H9 (cell line): ENCODE measurements at regions not wholly inside any gene's neighbourhood (a gene's known extent, or its start where the extent isn't known, plus 50 kb on each side); places are given as distances from the start of the nearest gene placed in this dataset.

Source experiments
- DNase-seq: peaks from one replicate; pipeline ENCODE4 v3.0.0-alpha.2; 2017
- H2AFZ ChIP-seq: one replicate; pipeline ENCODE4 v1.6.1; 2013; ENCODE audit warnings: mild to moderate bottlenecking, low read length, control low read depth, moderate library complexity
- H2AK5ac ChIP-seq: 2 replicates; pipeline ENCODE4 v1.6.1; 2013; ENCODE audit warnings: low read length, control low read depth, mixed read lengths; ENCODE audit not compliant: insufficient read length
- H2BK120ac ChIP-seq: one replicate; pipeline ENCODE4 v1.6.1; 2013; ENCODE audit warnings: low read depth, mild to moderate bottlenecking, low read length, control low read depth, inconsistent platforms; ENCODE audit not compliant: poor library complexity, severe bottlenecking
- H2BK12ac ChIP-seq: 2 replicates; pipeline ENCODE4 v1.6.1; 2013; ENCODE audit warnings: low read length, control low read depth, mixed read lengths, low read depth; ENCODE audit not compliant: insufficient read length
- H2BK15ac ChIP-seq: 2 replicates; pipeline ENCODE4 v1.6.1; 2013; ENCODE audit warnings: low read depth, low read length, control low read depth
- H2BK20ac ChIP-seq: one replicate; pipeline ENCODE4 v1.6.1; 2013; ENCODE audit warnings: low read depth, mild to moderate bottlenecking, low read length, control low read depth, inconsistent platforms; ENCODE audit not compliant: poor library complexity, severe bottlenecking
- H2BK5ac ChIP-seq: 2 replicates; pipeline ENCODE4 v1.6.1; 2013; ENCODE audit warnings: low read length, control low read depth, mixed read lengths; ENCODE audit not compliant: insufficient read length
- H3K14ac ChIP-seq: 2 replicates; pipeline ENCODE4 v1.6.1; 2013; ENCODE audit warnings: low read length, control low read depth; ENCODE audit not compliant: insufficient read depth
- H3K18ac ChIP-seq: 2 replicates; pipeline ENCODE4 v1.6.1; 2013; ENCODE audit warnings: low read depth, mild to moderate bottlenecking, mixed read lengths, low read length, control low read depth; ENCODE audit not compliant: insufficient read length
- H3K23ac ChIP-seq: 2 replicates; pipeline ENCODE4 v1.6.1; 2013; ENCODE audit warnings: low read length, control low read depth, mixed read lengths, low read depth; ENCODE audit not compliant: insufficient read length
- H3K23me2 ChIP-seq: 2 replicates; pipeline ENCODE4 v1.6.1; 2013; ENCODE audit warnings: low read depth, mild to moderate bottlenecking, mixed read lengths, low read length, control low read depth; ENCODE audit not compliant: insufficient read length, poor library complexity, severe bottlenecking
- H3K27ac ChIP-seq: 2 replicates; pipeline ENCODE4 v1.5.1; 2013; ENCODE audit warnings: low read length, control low read depth, mixed read lengths, low read depth; ENCODE audit not compliant: insufficient read length
- H3K27me3 ChIP-seq: 2 replicates; pipeline ENCODE4 v1.6.1; 2013; ENCODE audit warnings: low read length, control low read depth, inconsistent platforms; ENCODE audit not compliant: insufficient read depth
- H3K4ac ChIP-seq: 2 replicates; pipeline ENCODE4 v1.6.1; 2013; ENCODE audit warnings: low read depth, mild to moderate bottlenecking, control low read depth, inconsistent platforms, low read length, moderate library complexity
- H3K4me1 ChIP-seq: 2 replicates; pipeline ENCODE4 v1.6.1; 2013; ENCODE audit warnings: low read length, control low read depth, inconsistent platforms; ENCODE audit not compliant: insufficient read depth
- H3K4me2 ChIP-seq: 2 replicates; pipeline ENCODE4 v1.6.1; 2013; ENCODE audit warnings: low read length, control low read depth, mixed read lengths; ENCODE audit not compliant: insufficient read length, insufficient read depth
- H3K56ac ChIP-seq: 2 replicates; pipeline ENCODE4 v1.6.1; 2013; ENCODE audit warnings: low read depth, mild to moderate bottlenecking, mixed read lengths, low read length, control low read depth; ENCODE audit not compliant: insufficient read length
- H3K79me1 ChIP-seq: 2 replicates; pipeline ENCODE4 v1.6.1; 2013; ENCODE audit warnings: low read depth, mild to moderate bottlenecking, moderate library complexity, low read length, control low read depth, inconsistent platforms; ENCODE audit not compliant: insufficient read depth, poor library complexity, severe bottlenecking
- H3K79me2 ChIP-seq: 2 replicates; pipeline ENCODE4 v1.6.1; 2013; ENCODE audit warnings: low read length, control low read depth, inconsistent platforms; ENCODE audit not compliant: insufficient read depth
- H3K9ac ChIP-seq: 2 replicates; pipeline ENCODE4 v1.6.1; 2013; ENCODE audit warnings: low read length, control low read depth, mixed read lengths; ENCODE audit not compliant: insufficient read length; ENCODE audit errors: extremely low read depth
- H3K9me3 ChIP-seq: one replicate; pipeline ENCODE4 v1.6.1; 2013; ENCODE audit warnings: low read depth, low read length, inconsistent platforms; ENCODE audit not compliant: control insufficient read depth
- H3T11ph ChIP-seq: one replicate; pipeline ENCODE4 v1.6.1; 2013; ENCODE audit warnings: mild to moderate bottlenecking, low read length, control low read depth, inconsistent platforms
- H4K20me1 ChIP-seq: one replicate; pipeline ENCODE4 v1.6.1; 2013; ENCODE audit not compliant: control insufficient read depth, insufficient read length, insufficient read depth
- H4K5ac ChIP-seq: 2 replicates; pipeline ENCODE4 v1.6.1; 2013; ENCODE audit warnings: low read depth, mild to moderate bottlenecking, mixed read lengths, low read length, control low read depth; ENCODE audit not compliant: insufficient read length
- H4K8ac ChIP-seq: replicated peaks from 2 replicates; pipeline ENCODE4 v1.6.1; 2013; ENCODE audit warnings: low read length, control low read depth, mixed read lengths, low read depth; ENCODE audit not compliant: insufficient read length
- H4K91ac ChIP-seq: 2 replicates; pipeline ENCODE4 v1.6.1; 2013; ENCODE audit warnings: low read depth, mild to moderate bottlenecking, moderate library complexity, mixed read lengths, low read length, control low read depth; ENCODE audit not compliant: insufficient read length
- H3K27ac Mint-ChIP-seq, 3 experiments: 2 replicates in 2 of 3; 3 replicates in 1 of 3; pipeline ENCODE4 v1.8.0; 2020 to 2021; ENCODE audit warnings: mixed read lengths in 3 of 3, mild to moderate bottlenecking in 1 of 3, moderate library complexity in 1 of 3
- H3K27me3 Mint-ChIP-seq: 2 replicates; pipeline ENCODE4 v1.8.0; 2021; ENCODE audit warnings: low read depth, mild to moderate bottlenecking, moderate library complexity, mixed read lengths
- H3K36me3 Mint-ChIP-seq, 3 experiments: 2 replicates in 2 of 3; 3 replicates in 1 of 3; pipeline ENCODE4 v1.8.0; 2020 to 2021; ENCODE audit warnings: low read depth in 3 of 3, mixed read lengths in 3 of 3; ENCODE audit not compliant: insufficient read depth in 1 of 3
- H3K4me1 Mint-ChIP-seq, 2 experiments: 2 replicates each; pipeline ENCODE4 v1.8.0; 2020; ENCODE audit warnings: mixed read lengths in 2 of 2
- H3K4me3 Mint-ChIP-seq, 2 experiments: 2 replicates in 1 of 2; 3 replicates in 1 of 2; pipeline ENCODE4 v1.8.0; 2020 to 2021; ENCODE audit warnings: mild to moderate bottlenecking in 2 of 2, mixed read lengths in 2 of 2, moderate library complexity in 1 of 2
- H3K9me3 Mint-ChIP-seq, 2 experiments: 2 replicates in 1 of 2; 3 replicates in 1 of 2; pipeline ENCODE4 v1.8.0; 2020; ENCODE audit warnings: mild to moderate bottlenecking in 2 of 2, mixed read lengths in 2 of 2, moderate library complexity in 1 of 2
- WGBS: extraction: QIAGEN DNeasy Blood & Tissue Kit; methylation state at CpG from one replicate; pipeline ENCODE4 v1.1.7; 2013; ENCODE audit warnings: missing lambda C conversion rate, low lambda C conversion rate, mixed read lengths; ENCODE audit not compliant: insufficient read length; ENCODE audit errors: extremely low coverage; 5-methylcytosine and 5-hydroxymethylcytosine counted together
- TF ChIP-seq, protein P1 (sequence below): fragments of 200-600 bp; sonication (generic); conservative IDR thresholded peaks from 3 replicates; pipeline ENCODE4 v1.8.0; 2021; ENCODE audit warnings: antibody characterized with exemption, mild to moderate bottlenecking

DNA sequence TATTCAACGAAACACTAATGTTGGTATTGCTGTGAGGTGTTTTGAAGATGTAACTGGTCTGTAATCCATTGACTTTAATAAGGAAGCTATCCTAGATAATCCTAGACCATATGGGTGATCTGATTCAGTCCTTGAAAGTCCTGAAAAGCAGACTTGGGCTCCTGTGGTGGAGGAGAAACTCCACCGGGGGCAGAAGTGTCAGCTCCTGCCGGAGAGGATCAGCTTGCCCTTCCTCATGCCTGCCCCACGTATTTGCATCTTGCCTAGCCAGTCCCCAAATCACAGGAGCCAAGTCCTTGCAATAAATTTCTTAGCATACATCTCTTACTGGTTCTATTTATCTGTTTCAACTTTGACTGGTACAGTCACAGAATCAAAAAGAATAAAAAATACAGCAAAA is 144.2 kb upstream of the DLGAP1 start:
- Histone ChIP-seq H3K27ac (no peak overlapping the region), H4K91ac (no peak overlapping the region), H3K27me3 (no peaks in the 10 kb centered on the region), H3K14ac (no peak overlapping the region), H2AK5ac (no peak overlapping the region), H2BK5ac (no peak overlapping the region), H2BK12ac (no peak overlapping the region), H2BK120ac (no peak overlapping the region), H3K4me2 (no peak overlapping the region), H3K23me2 (no peaks in the 10 kb centered on the region), H3K4me1 (0 out of 2 replicates have a peak, but pooled peaks cover 2% of the 10 kb centered on the region), H2BK15ac (no peak overlapping the region), H3K9me3 (no peaks in the 10 kb centered on the region), H4K8ac (no peak overlapping the region), H3K18ac (no peak overlapping the region), H3K23ac (no peak overlapping the region), H4K5ac (no peak overlapping the region), H3K79me2 (no peaks in the 10 kb centered on the region), H3K9ac (no peak overlapping the region), H2BK20ac (no peak overlapping the region), H2AFZ (no peak overlapping the region), H3K79me1 (no peaks in the 10 kb centered on the region), H3K56ac (no peak overlapping the region), H4K20me1 (no peaks in the 10 kb centered on the region), H3T11ph (no peak overlapping the region), H3K4ac (no peak overlapping the region)
- Mint-ChIP-seq H3K9me3 (no peaks in the 10 kb centered on the region), H3K4me3 (no peak overlapping the region), H3K4me1 (peaks cover 7 to 12% of the 10 kb centered on the region in 2 experiments), H3K27me3 (no peaks in the 10 kb centered on the region), H3K27ac (no peak overlapping the region), H3K36me3 (no peaks in the 10 kb centered on the region)
- no CpG with 5 or more reads among the region's 4 CpGs for WGBS
- TF ChIP-seq, protein P1, sequence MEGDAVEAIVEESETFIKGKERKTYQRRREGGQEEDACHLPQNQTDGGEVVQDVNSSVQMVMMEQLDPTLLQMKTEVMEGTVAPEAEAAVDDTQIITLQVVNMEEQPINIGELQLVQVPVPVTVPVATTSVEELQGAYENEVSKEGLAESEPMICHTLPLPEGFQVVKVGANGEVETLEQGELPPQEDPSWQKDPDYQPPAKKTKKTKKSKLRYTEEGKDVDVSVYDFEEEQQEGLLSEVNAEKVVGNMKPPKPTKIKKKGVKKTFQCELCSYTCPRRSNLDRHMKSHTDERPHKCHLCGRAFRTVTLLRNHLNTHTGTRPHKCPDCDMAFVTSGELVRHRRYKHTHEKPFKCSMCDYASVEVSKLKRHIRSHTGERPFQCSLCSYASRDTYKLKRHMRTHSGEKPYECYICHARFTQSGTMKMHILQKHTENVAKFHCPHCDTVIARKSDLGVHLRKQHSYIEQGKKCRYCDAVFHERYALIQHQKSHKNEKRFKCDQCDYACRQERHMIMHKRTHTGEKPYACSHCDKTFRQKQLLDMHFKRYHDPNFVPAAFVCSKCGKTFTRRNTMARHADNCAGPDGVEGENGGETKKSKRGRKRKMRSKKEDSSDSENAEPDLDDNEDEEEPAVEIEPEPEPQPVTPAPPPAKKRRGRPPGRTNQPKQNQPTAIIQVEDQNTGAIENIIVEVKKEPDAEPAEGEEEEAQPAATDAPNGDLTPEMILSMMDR = peak; percentile 54
- peak; percentile 60 for DNase-seq
